Gastroesophageal sphincter (tissue), 3 donors: ENCODE measurements at regions not wholly inside any gene's neighbourhood (a gene's known extent, or its start where the extent isn't known, plus 50 kb on each side); places are given as distances from the start of the nearest gene placed in this dataset.

Experiments used
- POLR2A ChIP-seq, 2 donors: fragments of 450-650 bp; IDR thresholded peaks; one replicate each; pipeline ENCODE4 v1.6.1; 2017; ENCODE audit warnings: antibody characterized with exemption in 2 of 2, mild to moderate bottlenecking in 2 of 2, moderate library complexity in 1 of 2
- POLR2AphosphoS5 ChIP-seq: sonication (generic); formaldehyde crosslinking; IDR thresholded peaks from one replicate; pipeline ENCODE4 v1.6.1; 2017; ENCODE audit warnings: antibody characterized with exemption
- TF ChIP-seq, protein P1 (sequence below), 4 experiments: fragments of 200-600 bp in 2 of 4; fragments of 450-650 bp in 2 of 4; sonication (generic) in 1 of 4; IDR thresholded peaks; one replicate each; pipeline ENCODE4 v1.5.1; 2017 to 2019; ENCODE audit warnings: antibody characterized with exemption in 4 of 4, mild to moderate bottlenecking in 2 of 4, moderate library complexity in 2 of 4

DNA sequence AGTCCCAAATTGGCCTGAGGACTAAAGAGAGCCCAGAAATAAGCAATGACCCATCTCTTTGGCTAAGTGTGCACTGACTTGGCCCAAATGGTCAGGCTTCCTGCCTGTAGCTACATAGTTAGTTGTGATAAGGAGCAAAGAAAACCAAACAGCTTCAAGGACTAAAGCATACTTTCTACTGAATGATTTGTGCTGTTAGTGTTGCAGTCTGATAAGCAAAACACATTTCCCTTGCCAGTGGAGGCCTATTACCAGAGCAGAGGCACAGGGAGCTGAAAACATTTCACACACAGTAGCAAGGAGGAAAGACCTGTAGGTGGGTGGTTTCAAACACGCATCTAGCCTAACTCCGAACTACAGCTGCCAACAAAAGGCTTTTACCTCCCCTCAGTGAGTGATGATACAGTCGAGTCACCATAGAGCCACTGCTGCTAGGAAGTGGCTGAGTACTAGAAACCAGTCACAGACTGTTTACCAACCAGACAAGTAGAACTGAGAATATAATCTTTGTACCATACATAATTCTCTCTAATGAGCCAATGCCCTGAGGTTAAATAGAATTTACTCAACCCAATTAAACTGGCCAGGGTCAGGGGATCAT is 222.3 kb upstream of the THBS1 start:
- TF ChIP-seq, protein P1, sequence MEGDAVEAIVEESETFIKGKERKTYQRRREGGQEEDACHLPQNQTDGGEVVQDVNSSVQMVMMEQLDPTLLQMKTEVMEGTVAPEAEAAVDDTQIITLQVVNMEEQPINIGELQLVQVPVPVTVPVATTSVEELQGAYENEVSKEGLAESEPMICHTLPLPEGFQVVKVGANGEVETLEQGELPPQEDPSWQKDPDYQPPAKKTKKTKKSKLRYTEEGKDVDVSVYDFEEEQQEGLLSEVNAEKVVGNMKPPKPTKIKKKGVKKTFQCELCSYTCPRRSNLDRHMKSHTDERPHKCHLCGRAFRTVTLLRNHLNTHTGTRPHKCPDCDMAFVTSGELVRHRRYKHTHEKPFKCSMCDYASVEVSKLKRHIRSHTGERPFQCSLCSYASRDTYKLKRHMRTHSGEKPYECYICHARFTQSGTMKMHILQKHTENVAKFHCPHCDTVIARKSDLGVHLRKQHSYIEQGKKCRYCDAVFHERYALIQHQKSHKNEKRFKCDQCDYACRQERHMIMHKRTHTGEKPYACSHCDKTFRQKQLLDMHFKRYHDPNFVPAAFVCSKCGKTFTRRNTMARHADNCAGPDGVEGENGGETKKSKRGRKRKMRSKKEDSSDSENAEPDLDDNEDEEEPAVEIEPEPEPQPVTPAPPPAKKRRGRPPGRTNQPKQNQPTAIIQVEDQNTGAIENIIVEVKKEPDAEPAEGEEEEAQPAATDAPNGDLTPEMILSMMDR (IDR thresholded peaks at IDR 0.05) = no peak
- TF ChIP-seq POLR2AphosphoS5 = no peak
- TF ChIP-seq POLR2A (IDR thresholded peaks at IDR 0.05) = no peak
